GM19395 (cell line): ENCODE measurements at regions not wholly inside any gene's neighbourhood (a gene's known extent, or its start where the extent isn't known, plus 50 kb on each side); places are given as distances from the start of the nearest gene placed in this dataset.
"Not testable (repeated sequence)": the region's sequence is repeated elsewhere in the genome, so short reads cannot be mapped to it uniquely, and the experiment has no call there.

Experiments used
- ATAC-seq: cut with Tn5 transposase; IDR thresholded peaks from one replicate; pipeline ENCODE4 v1.9.1; 2021; ENCODE audit warnings: mild to moderate bottlenecking, moderate library complexity; ENCODE audit not compliant: unreplicated experiment

DNA sequence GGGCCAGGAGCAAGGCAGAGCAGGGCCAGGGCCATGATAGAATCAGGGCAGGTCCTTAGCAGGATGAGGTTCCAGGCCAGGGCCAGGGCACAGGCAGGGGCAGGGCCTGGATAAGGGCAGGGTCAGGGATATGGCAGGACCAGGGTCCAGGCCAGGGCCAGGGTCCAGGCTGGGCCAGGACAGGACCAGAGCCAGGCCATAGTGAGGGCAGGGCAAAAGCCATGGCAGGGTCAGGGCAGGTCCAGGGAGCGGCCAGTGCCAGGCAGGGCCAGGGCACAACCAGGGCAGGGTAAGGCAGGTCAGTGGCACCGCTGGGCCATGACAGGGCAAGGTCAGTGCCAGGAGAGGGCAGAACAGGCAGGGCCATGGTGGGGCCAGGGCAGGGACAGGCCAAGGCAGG lies 152.2 kb downstream of the LIPI start:
- ATAC-seq: no peak

DNA sequence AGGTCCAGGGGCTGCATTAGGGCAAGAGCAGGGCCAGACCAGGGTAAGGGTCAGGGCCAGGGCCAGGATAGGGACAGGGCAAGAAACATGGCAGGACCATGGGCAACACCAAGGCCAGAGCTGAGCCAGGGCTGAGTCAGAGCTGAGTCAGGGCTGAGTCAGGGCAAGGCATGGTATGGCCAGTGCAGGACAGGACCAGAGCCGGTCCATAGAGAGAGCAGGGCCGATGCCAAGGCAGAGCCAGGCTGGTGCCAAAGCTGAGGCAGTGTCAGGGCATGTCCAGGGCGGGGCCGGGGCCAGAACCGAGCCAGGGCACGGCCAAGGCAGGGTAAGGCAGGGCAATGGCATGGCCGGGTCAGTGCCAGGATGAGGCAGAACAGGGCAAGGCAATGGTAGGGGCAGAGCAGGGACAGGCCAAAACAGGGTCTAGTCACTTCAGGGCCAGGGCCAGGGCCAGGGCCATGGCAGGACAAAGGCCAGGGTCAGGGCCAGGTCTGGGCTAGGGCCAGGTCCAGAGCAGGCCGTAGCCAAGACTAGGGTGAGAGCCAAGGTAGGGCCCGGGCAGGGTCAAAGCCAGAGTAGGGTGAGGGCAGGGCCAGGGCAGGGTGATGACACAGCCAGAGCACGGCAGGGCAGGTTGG lies 152.8 kb downstream of the LIPI start:
- ATAC-seq: not testable (repeated sequence)

DNA sequence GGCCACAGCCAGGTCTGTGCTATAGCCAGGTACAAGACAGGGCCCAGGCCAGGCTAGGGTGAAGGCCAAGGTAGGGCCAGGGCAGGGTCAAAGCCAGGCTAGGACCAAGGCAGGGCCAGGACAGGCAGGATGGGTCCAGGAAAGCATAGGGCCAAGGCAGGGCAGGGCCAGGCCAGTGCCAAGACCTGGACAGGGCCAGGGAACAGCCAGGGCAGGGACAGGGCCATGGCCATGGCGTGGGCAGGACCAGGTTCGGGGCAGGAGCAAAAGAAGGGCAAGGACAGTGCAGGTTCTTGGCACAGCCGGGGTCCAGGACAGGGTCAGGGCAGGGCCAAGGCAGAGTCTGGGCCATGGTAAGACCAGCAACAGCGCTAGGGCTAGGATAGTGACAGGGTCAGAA lies 153.4 kb downstream of the LIPI start:
- ATAC-seq: no peak

DNA sequence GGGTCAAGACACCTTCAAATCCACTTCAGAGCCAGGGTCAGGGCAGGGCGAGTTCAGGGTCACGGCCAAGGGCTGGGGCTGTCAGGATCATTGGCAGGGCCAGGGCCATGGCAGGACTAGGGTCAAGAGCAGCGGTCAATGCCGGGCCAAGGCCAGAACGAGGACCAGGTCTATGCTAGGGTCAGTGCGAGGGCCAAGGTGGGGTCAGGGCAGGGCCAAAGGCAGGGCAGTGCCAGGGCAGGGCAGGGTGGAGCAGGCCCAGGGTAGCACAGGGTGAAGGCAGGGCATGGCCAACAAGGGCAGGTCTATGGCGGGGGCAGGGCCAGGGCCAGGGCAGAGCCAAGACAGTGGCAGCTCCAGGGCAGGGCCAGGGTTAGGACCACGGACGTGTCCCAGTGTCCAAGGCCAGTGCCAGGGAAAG lies 154.0 kb downstream of the LIPI start:
- ATAC-seq: no peak

DNA sequence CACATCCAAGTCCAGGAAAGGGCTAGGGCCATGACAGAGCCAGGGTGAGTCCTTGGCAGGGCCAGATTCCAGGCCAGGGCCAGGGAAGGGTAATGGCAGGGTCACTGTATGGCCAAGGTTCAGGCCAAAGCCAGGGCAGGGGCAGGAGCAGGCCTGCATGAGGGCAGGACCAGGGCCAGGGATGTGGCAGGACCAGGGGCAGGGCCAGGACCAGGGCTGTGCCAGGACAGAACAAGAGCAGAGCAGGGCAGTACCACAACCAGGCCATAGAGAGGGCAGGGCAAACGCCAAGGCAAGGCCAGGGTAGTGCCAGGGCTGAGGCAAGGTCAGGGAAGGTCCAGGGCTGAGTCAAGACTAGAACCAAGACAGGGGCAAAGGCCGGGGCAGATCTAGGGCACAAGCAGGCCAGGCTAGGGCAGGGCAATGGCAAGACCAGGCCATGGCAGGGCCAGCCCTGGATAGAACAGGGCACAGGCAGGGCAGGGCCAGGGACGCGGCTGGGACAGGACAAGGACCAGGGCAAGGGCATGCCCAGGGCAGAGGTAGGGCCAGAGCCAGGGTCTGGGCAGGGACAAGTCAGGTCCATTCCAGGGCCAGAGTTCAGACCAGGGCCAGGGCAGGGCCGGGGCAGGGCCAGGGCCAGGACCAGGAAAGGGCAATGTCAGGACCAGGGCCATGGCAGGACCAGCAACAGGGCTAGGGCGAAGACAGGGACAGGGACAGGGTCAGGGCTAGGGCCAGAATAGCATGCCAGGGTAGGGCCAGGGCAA lies 154.8 kb downstream of the LIPI start:
- not testable (repeated sequence) for ATAC-seq

DNA sequence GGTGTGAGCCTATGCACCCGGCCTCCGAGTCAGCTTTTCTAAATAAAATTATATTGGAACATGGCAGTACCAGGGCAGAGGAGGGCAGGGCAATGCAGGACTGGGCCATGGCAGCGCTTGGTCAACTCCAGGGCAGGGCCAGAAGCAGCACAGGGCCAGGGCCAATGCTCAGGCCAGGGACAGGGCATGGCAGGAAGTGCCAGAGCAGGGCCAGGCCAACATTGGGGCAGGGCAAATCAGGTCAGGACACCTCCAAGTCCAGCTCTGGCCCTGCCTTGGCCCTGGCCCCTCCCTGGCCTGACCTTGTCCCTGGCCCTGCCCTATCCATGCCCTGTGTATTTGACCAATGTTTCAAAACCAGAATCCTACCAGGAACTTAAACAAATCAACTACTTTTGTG lies 156.1 kb downstream of the LIPI start:
- ATAC-seq: no peak

DNA sequence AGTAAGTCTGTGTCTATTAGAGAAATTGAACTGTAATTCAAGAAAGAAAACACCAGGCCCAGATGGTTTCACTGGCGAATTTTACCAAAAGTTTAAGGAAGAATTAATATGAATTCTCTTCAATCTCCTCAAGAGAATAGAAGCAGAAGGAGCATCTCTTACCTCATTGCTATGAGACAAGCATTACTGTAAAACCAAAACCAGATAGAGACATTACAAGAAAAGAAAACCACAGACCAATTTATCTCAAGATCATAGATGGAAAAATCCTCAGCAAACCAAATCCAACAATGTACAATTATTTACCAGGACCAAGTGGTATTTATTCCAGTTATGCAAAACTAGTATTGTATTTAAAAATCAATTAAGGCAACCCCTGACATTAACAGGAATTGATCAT lies 160.6 kb downstream of the LIPI start:
- no peak for ATAC-seq

DNA sequence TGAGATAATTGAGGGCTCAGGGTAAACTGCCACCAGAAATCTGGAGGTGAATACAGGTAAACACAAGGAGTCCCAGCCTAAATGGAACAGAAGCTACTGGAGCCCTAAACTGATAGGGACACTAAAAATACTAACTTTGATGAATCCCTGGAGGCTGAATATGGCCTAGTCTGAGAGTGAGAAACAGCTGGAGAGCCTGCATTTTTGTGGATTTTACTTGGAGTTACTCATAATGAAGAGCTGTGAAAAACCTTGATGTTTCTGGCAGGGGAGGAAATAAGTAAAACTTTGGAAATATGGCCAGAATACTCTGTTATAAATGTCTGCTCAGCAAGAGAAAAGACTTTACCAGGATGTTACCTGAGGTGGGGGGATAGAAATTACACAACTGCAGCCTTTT lies 164.4 kb downstream of the LIPI start:
- ATAC-seq: no peak

DNA sequence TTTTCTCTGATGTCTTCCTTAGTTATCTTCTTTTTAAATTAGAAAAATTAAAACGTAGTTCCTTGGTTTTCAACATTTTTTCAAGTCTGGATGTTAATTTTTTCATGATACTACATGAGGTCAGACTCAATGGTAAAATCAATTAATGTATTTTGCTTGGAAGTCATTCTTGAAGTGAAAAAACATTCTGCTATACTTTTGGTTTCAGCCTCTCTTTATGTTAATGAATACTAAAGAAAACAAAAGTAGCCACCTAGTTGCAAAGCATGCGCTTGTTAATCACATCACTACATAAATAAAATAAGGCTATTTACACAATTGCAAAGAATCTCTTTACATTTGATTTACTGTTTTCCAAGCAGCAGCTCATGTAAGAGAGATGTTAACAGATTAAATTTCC lies 170.4 kb downstream of the LIPI start:
- no peak for ATAC-seq

DNA sequence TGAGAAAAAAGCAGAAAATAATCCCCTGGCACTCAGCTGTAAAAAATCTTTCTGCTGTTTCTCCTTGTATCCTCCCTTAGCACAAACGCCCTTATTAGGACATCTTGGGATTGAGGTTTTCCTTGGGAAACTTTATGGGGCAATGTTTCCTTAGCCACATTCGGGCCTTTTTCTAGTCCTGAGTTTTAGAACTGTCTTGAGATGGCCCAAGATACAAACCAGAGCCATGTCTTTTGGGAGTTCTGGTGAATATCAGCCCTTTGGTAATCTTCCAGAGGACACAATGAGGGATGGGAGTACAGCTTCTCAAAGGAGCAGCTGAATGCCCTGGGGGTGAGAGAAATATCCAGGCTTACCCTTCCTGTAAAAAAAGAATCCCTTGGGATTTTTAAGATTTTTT lies 182.1 kb downstream of the LIPI start:
- not testable (repeated sequence) for ATAC-seq

DNA sequence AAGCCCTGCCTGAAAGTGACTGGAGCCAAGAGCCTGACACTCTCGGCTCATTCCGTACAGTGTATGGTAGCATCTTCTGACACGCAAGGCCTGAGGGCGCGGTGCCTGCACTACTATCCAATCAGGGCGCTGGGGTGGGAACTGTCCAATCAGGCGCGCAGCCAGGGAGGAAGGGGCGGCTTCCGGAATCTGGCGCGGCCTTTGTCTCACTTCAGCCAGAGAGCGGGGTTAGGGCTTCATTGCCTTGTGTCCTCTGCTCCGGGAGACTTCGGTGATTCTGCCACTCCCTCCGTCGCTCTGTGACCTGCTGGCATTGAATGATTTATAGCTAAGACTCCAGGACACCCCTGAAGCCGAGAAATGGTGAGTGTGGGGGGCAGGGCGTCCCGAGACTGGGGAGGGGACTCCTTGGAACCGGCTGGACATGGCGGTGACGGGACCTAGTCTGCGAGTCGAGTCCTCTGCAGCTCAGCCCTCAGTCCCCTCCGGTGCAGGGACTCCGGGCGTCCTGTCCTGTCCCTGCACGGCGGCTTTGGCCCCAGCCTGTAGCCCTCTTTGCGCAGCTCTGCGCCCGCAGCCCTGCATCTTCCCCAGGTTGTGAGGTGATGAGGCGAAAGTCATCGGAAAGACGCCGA lies 183.4 kb downstream of the LIPI start:
- peak; percentile 100 for ATAC-seq

DNA sequence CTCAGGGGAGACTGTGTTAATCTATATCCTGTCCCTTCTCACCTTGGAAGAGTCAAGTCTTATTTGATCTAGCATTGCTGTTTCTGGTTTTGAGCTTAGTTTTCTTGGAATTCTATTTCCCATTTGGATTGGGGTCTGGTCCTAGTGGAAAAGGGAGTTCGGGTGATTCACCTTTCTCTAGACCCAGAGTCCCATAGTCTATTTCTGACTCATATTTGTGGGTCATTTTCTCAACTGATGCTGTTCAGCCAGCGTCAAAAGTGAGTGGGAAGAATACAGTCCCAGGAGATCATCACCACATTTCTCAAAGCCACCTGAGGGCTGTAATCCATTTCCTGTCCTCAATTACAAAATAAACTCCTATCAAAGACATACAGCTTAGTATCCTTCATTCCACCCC lies 190.6 kb downstream of the LIPI start:
- ATAC-seq: not testable (repeated sequence)

DNA sequence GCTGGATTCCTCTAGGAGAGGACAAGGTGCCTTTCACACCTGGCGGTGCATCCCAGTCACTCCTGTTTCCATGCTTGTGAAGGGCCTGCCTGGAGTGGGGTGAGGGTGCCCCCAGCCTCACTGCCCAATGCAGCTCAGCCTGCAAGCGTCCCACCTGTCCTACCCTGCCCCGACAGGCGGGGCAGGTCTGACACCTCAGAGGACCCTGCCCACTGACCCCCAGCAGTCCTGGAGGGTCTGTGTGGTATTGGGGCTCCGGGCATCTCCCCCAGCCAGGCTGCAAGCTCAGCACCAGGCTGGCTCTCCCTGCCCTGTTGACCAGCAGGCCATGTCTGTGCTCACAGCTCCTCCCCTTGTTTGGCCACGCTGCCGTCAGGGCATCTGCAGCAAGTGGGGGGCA lies 194.9 kb downstream of the LIPI start:
- ATAC-seq: not testable (repeated sequence)

DNA sequence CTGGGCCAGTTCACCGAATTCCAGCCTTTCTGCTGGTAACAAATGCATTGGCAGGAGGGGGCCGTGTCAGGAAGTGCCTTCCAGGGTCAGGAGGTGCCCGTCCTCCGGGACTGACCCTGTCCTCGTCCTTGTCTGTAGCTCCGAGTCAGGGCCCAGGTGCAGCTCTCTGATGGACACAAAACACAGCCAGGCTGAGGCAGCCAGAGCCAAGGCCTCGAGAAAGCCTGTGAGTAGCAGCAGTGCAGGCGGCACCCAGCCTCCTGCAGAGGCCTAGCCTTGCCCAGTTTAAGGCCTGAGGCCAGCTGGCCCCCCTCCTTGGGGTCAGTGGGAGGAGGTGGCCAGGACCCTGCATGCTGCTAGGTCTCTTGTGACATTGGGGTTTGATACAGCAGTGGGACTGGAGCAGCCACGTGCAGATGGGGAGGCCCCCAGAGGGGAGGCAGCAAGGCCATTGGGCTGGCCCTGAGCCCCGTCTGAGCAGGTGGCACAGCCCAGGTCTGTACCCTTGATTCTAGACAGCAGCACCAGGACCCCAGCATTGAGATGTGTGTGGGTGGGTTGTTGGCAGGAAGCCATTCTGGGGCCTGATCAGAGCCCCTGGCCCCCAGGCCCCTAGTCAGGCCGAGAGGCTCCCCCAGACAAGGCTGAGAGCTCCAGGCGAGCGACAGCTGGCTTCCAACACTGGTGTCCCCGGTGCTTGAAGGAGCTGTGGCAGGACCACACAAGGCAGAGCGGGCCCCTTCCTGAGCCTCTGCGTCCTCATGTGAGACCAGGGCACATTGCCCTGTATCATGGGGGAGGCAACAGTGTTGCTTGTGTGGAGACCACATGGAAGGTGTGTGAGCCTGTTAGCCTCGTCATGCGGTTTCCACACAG lies 196.9 kb downstream of the LIPI start:
- ATAC-seq: not testable (repeated sequence)

DNA sequence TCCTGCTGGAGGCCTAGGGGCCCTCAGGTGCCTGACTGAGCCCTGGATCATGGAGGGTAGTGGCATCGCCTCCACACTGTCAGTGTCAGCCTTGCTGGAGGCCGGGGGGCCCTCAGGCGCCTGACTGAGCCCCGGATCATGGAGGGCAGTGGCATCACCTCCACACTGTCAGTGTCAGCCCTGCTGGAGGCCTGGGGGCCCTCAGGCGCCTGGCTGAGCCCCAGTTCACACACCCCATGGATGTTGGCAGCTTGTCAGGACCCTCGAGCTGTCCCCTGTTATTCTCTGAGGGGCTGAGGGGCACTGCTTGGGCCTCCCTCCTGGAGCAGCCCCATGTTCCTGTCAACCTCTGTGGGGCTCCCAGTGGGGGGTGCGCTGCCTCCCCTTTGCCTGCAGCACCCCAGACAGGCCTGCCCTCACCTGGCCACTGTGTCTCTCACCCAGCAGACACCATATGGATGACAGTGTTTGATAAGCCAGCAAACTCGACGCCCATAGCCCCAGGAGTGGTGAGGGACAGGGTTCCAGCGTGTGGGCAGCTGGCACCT lies 197.6 kb downstream of the LIPI start:
- ATAC-seq: no peak

DNA sequence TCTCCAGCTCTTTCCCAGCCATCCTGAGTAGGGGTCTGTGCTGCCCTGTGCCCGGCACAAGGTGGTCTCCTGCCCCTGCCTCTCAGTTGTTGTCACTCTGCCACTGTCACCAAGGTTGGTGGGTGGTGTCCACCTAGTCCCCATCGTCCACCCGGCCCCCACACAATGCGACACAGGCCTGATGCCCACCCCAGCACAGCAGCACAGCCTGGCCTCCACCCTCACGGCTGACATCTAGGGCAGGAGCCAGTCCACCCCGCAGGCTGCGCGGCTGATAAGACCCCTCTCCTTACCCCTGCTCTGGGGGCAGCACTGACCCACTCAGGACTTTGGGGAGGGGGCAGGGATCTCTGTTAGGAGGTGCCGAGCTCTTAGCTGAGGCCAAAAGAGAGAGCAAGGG lies 198.3 kb downstream of the LIPI start:
- no peak for ATAC-seq

DNA sequence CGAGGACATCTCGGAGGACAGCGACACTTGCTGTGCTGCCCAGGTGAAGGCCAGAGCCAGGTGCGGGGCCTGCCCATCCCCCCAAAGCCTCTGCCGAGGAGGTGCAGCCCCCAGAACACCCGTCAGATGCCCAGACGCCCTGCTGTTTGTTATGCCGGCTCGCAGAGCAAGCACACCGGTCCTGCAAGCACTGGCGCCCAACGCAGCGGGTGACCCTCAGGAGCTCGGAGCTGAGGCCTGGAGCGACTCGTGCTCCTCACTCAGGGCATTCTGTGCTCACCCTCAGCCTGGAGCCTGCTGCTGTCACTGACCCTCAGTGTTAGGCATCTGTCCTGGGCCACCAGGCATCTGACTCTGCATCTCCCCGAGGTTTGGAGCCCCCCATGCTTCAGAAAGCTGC lies 199.0 kb downstream of the LIPI start:
- ATAC-seq: not testable (repeated sequence)

DNA sequence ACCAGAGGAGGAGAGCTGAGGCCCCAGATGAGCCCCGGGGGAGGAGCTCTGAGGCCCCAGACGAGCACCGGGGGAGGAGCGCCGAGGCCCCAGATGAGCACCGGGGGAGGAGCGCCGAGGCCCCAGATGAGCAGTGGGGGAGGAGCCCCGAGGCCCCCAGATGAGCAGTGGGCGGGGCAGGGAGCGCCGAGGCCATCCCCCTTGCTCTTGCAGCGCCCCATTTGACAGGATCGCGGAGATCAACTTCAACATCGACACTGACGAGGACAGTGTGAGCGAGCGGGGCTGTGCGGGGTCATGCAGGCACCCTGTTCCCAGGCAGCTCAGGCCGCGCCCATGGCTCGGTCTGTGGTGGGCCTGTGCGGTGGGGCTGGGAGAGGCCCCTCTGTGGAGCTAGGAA lies 199.6 kb downstream of the LIPI start:
- not testable (repeated sequence) for ATAC-seq

DNA sequence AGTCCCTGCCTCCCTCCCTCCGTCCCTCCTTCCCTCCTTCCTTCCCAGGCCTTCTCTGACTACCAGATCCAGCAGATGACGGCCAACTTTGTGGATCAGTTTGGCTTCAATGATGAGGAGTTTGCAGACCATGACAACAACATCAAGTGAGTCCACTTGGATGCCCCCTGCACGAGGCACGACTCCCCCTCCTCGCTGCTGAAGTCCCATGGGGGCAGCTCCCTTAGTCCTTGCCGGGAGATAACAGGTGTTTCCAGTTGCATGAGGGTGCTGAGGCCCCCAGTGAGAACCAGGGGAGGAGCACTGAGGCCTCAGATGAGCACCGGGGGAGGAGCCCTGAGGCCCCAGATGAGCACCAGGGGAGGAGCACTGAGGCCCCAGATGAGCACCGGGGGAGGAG lies 200.0 kb downstream of the LIPI start:
- ATAC-seq: no peak

DNA sequence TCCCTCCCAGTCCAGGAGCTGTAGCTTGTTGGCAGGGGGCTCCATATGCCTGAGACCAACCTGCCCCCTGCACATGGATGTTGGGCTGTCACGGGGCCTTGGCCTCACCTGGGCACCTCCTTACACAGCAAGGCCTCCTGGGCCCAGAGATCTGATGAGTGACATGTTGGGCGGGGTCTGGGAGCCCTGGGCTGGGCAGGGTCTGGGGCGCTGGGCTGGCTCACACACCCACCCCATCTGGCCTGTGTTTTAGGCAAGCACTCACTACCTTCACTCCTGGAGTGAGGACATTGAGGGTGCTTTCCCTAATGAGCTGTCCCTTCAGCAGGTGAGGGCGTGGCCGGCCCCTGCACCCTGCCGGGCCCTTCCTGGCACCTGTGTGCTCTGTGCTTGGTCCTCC lies 200.8 kb downstream of the LIPI start:
- ATAC-seq: not testable (repeated sequence)
